GM23338 (cell line): ENCODE measurements at regions not wholly inside any gene's neighbourhood (a gene's known extent, or its start where the extent isn't known, plus 50 kb on each side); places are given as distances from the start of the nearest gene placed in this dataset.
A peak's percentile ranks its signal among the peaks of the same experiment; 100 is the strongest.

Experiments
- ATAC-seq: fragments of 200-7000 bp; cut with Tn5 transposase; 3 replicates; pipeline ENCODE4 v1.9.1; 2020
- DNase-seq: peaks from one replicate; pipeline ENCODE4 v3.0.0-alpha.2; 2015; ENCODE audit warnings: low spot score
- H2AFZ ChIP-seq: fragments of 200-600 bp; sonication (generic); 2 replicates; pipeline ENCODE4 v1.8.0; 2016; ENCODE audit warnings: antibody characterized with exemption, mild to moderate bottlenecking, moderate library complexity
- H3F3A ChIP-seq: fragments of 200-600 bp; sonication (generic); replicated peaks from 2 replicates; pipeline ENCODE4 v1.8.0; 2017; ENCODE audit warnings: antibody characterized with exemption, mixed run types, low read depth
- H3K27ac ChIP-seq: fragments of 200-600 bp; sonication (generic); 2 replicates; pipeline ENCODE4 v1.6.1; 2016; ENCODE audit warnings: low read depth
- H3K27me3 ChIP-seq: fragments of 200-600 bp; sonication (generic); 2 replicates; pipeline ENCODE4 v1.8.0; 2016; ENCODE audit warnings: mild to moderate bottlenecking, mixed run types, moderate library complexity; ENCODE audit not compliant: insufficient read depth
- H3K36me3 ChIP-seq: fragments of 200-600 bp; sonication (generic); 2 replicates; pipeline ENCODE4 v1.8.0; 2016; ENCODE audit warnings: mild to moderate bottlenecking; ENCODE audit not compliant: insufficient read depth
- H3K4me1 ChIP-seq: fragments of 200-600 bp; sonication (generic); 2 replicates; pipeline ENCODE4 v1.8.0; 2016; ENCODE audit warnings: mild to moderate bottlenecking, moderate library complexity; ENCODE audit not compliant: insufficient read depth
- H3K4me2 ChIP-seq: fragments of 200-600 bp; sonication (generic); 2 replicates; pipeline ENCODE4 v1.7.1; 2017; ENCODE audit warnings: mixed run types
- H3K4me3 ChIP-seq: fragments of 200-600 bp; sonication (generic); 2 replicates; pipeline ENCODE4 v1.6.1; 2016; ENCODE audit warnings: mixed run types
- H3K79me2 ChIP-seq: fragments of 200-600 bp; sonication (generic); replicated peaks from 2 replicates; pipeline ENCODE4 v1.8.0; 2017; ENCODE audit warnings: mild to moderate bottlenecking; ENCODE audit not compliant: insufficient read depth
- H3K9me2 ChIP-seq: fragments of 200-600 bp; sonication (generic); 2 replicates; pipeline ENCODE4 v1.8.0; 2017; ENCODE audit not compliant: insufficient read depth
- H4K20me1 ChIP-seq: fragments of 200-600 bp; sonication (generic); replicated peaks from 2 replicates; pipeline ENCODE4 v1.8.0; 2017; ENCODE audit warnings: mild to moderate bottlenecking; ENCODE audit not compliant: insufficient read depth
- H3K27ac Mint-ChIP-seq: 2 replicates; pipeline ENCODE4 v1.8.0; 2020; ENCODE audit warnings: inconsistent platforms, mild to moderate bottlenecking, moderate library complexity, mixed read lengths
- H3K27me3 Mint-ChIP-seq: 3 replicates; pipeline ENCODE4 v1.8.0; 2022; ENCODE audit warnings: low read depth, mild to moderate bottlenecking, moderate library complexity, mixed read lengths, inconsistent platforms; ENCODE audit not compliant: insufficient read depth, poor library complexity
- H3K36me3 Mint-ChIP-seq: 3 replicates; pipeline ENCODE4 v1.8.0; 2021; ENCODE audit warnings: low read depth, mild to moderate bottlenecking, inconsistent platforms, moderate library complexity, mixed read lengths
- H3K4me1 Mint-ChIP-seq: 3 replicates; pipeline ENCODE4 v1.8.0; 2020; ENCODE audit warnings: mild to moderate bottlenecking, inconsistent platforms, mixed read lengths
- H3K4me3 Mint-ChIP-seq: 3 replicates; pipeline ENCODE4 v1.8.0; 2021; ENCODE audit warnings: moderate library complexity, mild to moderate bottlenecking, inconsistent platforms, mixed read lengths
- H3K9me3 Mint-ChIP-seq: 3 replicates; pipeline ENCODE4 v1.8.0; 2020; ENCODE audit warnings: moderate library complexity, mild to moderate bottlenecking, inconsistent platforms, mixed read lengths
- CREB1 ChIP-seq: fragments of 250-450 bp; sonication (Bioruptor Pico); IDR thresholded peaks from 2 replicates; pipeline ENCODE4 v1.5.0; 2020; ENCODE audit warnings: low read depth, mild to moderate bottlenecking, moderate library complexity
- STAT1 ChIP-seq: IDR thresholded peaks from one replicate; pipeline ENCODE4 v1.6.1; 2016; ENCODE audit warnings: antibody characterized with exemption; ENCODE audit not compliant: unreplicated experiment
- ZNF331 ChIP-seq: fragments of 250-450 bp; sonication (Bioruptor Pico); IDR thresholded peaks from 2 replicates; pipeline ENCODE4 v1.5.0; 2020; ENCODE audit warnings: low read depth, mild to moderate bottlenecking, moderate library complexity
- TF ChIP-seq, protein P1 (sequence below), 2 experiments: fragments of 200-600 bp in 1 of 2; sonication (generic) in 1 of 2; conservative IDR thresholded peaks; 2 replicates each; pipeline versions ENCODE4 v1.5.1 to v1.6.1; 2016 to 2017; ENCODE audit warnings: antibody characterized with exemption in 2 of 2, low read depth in 2 of 2, mild to moderate bottlenecking in 2 of 2, moderate library complexity in 1 of 2
- TF ChIP-seq, protein P2 (sequence below): IDR thresholded peaks from 2 replicates; pipeline ENCODE4 v1.6.1; 2016; ENCODE audit warnings: antibody characterized with exemption
- TF ChIP-seq, protein P3 (sequence below): IDR thresholded peaks from one replicate; pipeline ENCODE4 v1.6.1; 2018; ENCODE audit warnings: antibody characterized with exemption; ENCODE audit not compliant: unreplicated experiment

DNA sequence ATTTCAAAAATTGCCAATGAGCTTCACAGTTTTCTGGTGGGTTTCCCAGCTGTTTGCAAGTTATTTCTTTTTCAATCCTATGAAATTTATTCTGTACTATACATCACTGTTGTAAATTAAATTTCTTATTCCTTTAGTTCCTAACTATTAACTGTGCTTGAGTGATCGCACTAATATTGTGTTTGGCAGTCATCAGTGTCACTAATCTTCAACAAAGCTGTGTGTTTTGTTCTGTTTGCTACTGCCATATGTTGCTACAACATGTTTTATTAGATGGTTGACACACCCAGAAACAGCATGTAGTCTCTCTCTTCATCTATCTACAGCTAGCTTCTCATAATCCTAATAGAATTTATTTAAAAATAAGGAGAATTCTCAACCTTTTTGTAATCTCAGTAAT is 453.6 kb upstream of the PRR20A start (continued):
- TF ChIP-seq, protein P1, sequence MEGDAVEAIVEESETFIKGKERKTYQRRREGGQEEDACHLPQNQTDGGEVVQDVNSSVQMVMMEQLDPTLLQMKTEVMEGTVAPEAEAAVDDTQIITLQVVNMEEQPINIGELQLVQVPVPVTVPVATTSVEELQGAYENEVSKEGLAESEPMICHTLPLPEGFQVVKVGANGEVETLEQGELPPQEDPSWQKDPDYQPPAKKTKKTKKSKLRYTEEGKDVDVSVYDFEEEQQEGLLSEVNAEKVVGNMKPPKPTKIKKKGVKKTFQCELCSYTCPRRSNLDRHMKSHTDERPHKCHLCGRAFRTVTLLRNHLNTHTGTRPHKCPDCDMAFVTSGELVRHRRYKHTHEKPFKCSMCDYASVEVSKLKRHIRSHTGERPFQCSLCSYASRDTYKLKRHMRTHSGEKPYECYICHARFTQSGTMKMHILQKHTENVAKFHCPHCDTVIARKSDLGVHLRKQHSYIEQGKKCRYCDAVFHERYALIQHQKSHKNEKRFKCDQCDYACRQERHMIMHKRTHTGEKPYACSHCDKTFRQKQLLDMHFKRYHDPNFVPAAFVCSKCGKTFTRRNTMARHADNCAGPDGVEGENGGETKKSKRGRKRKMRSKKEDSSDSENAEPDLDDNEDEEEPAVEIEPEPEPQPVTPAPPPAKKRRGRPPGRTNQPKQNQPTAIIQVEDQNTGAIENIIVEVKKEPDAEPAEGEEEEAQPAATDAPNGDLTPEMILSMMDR (conservative IDR thresholded peaks at IDR 0.05; ENCODE audit: low read depth in 2 of 2) = no peak
- TF ChIP-seq ZNF331 (no peak), STAT1 (no peak)

DNA sequence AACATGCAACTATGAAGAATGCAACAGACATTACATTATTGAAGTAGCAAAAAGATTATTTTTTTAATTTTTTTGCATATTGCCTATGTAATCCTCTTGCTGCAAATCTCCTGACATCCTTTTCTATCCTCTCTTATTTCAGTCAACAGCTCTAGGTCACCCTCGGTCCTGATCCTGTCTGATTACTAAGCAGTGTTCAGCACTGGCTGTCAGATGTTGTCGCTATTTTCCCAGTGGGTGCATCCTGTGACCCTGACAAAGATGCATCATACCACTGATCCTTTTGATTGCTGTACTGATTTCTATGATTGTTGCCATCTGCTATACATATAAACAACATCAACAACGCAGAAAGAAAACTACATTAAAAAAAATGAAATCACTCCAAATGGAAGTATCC is 443.7 kb upstream of the PRR20A start:
- no peak for TF ChIP-seq CREB1 (CRISPR knock-in tag)
- H3K4me3 ChIP-seq = no peak overlapping the region
- DNase-seq (no peak), ATAC-seq (no peak)
- no peaks in the 10 kb centered on the region for H3K36me3 ChIP-seq
- no peaks in the 10 kb centered on the region for H3K36me3 Mint-ChIP-seq
- H4K20me1 ChIP-seq = no peaks in the 10 kb centered on the region
- H3K4me2 ChIP-seq = no peak overlapping the region
- peaks cover 4% of the 10 kb centered on the region; the same call in 1 of the 2 replicates for H3K79me2 ChIP-seq
- H3K27ac ChIP-seq = no peak overlapping the region
- no peaks in the 10 kb centered on the region for H3F3A ChIP-seq
- no peak overlapping the region for H2AFZ ChIP-seq
- H3K27me3 ChIP-seq = no peaks in the 10 kb centered on the region
- no peaks in the 10 kb centered on the region for H3K9me3 Mint-ChIP-seq
- H3K4me3 Mint-ChIP-seq = no peak overlapping the region
- H3K27ac Mint-ChIP-seq = 0 out of 2 replicates have a peak overlapping the region, but pooled peaks have one; percentile 6
- no peaks in the 10 kb centered on the region for H3K4me1 ChIP-seq
- H3K4me1 Mint-ChIP-seq = no peaks in the 10 kb centered on the region
- H3K9me2 ChIP-seq = no peaks in the 10 kb centered on the region
- no peaks in the 10 kb centered on the region for H3K27me3 Mint-ChIP-seq

DNA sequence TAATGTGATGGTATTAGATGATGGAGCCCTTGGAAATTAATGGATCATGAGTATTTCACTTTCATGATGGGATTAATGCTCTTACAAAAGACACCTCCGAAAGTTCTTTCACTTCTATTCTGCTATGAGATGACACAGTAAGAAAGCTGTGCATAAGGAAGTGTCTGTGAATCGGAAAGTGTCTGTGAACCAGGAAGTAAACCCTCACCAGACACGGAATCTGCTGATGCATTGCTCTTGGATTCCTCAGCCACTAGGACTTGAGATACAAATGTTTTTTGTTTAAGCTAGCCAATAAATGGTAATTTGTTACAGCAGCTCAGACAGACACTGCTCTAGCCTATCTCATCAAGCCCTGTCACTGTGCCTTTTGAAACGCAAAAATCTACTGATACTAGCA is 440.4 kb upstream of the PRR20A start:
- Mint-ChIP-seq H3K27ac (no peak overlapping the region; the same call in 1 of the 2 replicates), H3K4me1 (no peaks in the 10 kb centered on the region), H3K36me3 (no peaks in the 10 kb centered on the region), H3K4me3 (no peak overlapping the region), H3K9me3 (no peaks in the 10 kb centered on the region), H3K27me3 (no peaks in the 10 kb centered on the region)
- Histone ChIP-seq H3K4me2 (no peak overlapping the region), H4K20me1 (no peaks in the 10 kb centered on the region), H3K4me1 (no peaks in the 10 kb centered on the region), H3K4me3 (no peak overlapping the region), H3K27ac (no peak overlapping the region), H3K79me2 (peaks cover 3% of the 10 kb centered on the region; the same call in 1 of the 2 replicates), H3F3A (no peaks in the 10 kb centered on the region), H3K36me3 (no peaks in the 10 kb centered on the region), H2AFZ (no peak overlapping the region), H3K27me3 (no peaks in the 10 kb centered on the region), H3K9me2 (no peaks in the 10 kb centered on the region)
- no peak for ATAC-seq
- no peak for DNase-seq
- TF ChIP-seq, protein P1 (conservative IDR thresholded peaks at IDR 0.05; ENCODE audit: low read depth in 2 of 2) = no peak
- TF ChIP-seq, protein P2, sequence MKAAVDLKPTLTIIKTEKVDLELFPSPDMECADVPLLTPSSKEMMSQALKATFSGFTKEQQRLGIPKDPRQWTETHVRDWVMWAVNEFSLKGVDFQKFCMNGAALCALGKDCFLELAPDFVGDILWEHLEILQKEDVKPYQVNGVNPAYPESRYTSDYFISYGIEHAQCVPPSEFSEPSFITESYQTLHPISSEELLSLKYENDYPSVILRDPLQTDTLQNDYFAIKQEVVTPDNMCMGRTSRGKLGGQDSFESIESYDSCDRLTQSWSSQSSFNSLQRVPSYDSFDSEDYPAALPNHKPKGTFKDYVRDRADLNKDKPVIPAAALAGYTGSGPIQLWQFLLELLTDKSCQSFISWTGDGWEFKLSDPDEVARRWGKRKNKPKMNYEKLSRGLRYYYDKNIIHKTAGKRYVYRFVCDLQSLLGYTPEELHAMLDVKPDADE = no peak
- TF ChIP-seq STAT1 = no peak
- TF ChIP-seq, protein P3, sequence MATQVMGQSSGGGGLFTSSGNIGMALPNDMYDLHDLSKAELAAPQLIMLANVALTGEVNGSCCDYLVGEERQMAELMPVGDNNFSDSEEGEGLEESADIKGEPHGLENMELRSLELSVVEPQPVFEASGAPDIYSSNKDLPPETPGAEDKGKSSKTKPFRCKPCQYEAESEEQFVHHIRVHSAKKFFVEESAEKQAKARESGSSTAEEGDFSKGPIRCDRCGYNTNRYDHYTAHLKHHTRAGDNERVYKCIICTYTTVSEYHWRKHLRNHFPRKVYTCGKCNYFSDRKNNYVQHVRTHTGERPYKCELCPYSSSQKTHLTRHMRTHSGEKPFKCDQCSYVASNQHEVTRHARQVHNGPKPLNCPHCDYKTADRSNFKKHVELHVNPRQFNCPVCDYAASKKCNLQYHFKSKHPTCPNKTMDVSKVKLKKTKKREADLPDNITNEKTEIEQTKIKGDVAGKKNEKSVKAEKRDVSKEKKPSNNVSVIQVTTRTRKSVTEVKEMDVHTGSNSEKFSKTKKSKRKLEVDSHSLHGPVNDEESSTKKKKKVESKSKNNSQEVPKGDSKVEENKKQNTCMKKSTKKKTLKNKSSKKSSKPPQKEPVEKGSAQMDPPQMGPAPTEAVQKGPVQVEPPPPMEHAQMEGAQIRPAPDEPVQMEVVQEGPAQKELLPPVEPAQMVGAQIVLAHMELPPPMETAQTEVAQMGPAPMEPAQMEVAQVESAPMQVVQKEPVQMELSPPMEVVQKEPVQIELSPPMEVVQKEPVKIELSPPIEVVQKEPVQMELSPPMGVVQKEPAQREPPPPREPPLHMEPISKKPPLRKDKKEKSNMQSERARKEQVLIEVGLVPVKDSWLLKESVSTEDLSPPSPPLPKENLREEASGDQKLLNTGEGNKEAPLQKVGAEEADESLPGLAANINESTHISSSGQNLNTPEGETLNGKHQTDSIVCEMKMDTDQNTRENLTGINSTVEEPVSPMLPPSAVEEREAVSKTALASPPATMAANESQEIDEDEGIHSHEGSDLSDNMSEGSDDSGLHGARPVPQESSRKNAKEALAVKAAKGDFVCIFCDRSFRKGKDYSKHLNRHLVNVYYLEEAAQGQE = no peak
